ENCODE measurements at regions not wholly inside any gene's neighbourhood (a gene's known extent, or its start where the extent isn't known, plus 50 kb on each side); places are given as distances from the start of the nearest gene placed in this dataset.
"Not testable (repeated sequence)": the region's sequence is repeated elsewhere in the genome, so short reads cannot be mapped to it uniquely, and the experiment has no call there.

DNA sequence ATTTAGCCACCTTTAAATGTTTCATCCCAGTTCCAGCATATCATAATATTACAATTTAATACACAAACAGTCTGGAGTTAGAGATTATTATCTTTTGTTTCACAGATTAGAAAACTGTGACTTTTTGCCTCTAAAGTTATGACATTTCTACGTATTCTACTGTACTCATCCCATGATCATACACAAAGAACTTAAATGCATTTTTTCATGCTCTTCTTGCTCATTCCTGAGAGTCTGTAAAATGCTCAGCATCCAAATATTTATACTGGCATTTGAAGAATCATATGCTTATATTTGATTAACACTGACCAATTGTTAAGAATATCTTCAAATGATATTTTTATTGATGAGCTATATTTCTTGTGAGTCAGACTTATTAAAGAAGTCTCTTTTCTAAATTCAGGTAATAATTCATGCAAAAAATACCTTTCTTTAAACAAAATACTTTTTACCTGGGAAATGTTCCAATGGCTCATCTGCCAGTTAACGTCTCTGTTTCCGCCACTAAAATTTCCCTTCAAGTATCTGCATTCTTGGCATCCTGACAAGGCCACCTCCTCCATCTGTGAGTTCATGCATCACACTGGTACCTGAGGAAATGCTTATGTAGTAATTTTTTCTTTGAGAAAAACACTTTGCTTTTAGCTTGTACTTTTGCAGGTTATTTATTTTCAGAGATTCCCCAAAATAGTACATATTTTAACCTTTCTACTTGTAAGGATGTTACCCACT is 139.6 kb upstream of the RASA1 start:
- Histone ChIP-seq H3K36me3 (no peaks in the 10 kb centered on the region), H3K27ac (no peak overlapping the region), H3K9me3 (ENCODE audit: low read depth) (no peaks in the 10 kb centered on the region), H3K27me3 (no peaks in the 10 kb centered on the region), H3K4me1 (ENCODE audit: low read depth) (no peaks in the 10 kb centered on the region), H3K4me3 (no peak overlapping the region)
- TF ChIP-seq CTCF (IDR thresholded peaks at IDR 0.05; ENCODE audit: low read depth, low read length) = no peak
- DNase-seq (ENCODE audit: low read depth in 1 of 2, low spot score in 1 of 2) = peak in 1 of 2 donors; percentile 23

GRCh38 chr5:87129046-87129445 is 138.6 kb upstream of the RASA1 start:
- Histone ChIP-seq H3K36me3 (no peaks in the 10 kb centered on the region), H3K27me3 (no peaks in the 10 kb centered on the region), H3K4me1 (ENCODE audit: low read depth) (no peaks in the 10 kb centered on the region), H3K4me3 (no peak overlapping the region), H3K27ac (no peak overlapping the region), H3K9me3 (ENCODE audit: low read depth) (no peaks in the 10 kb centered on the region)
- no peak for TF ChIP-seq CTCF (IDR thresholded peaks at IDR 0.05; ENCODE audit: low read depth, low read length)
- DNase-seq (ENCODE audit: low read depth in 1 of 2, low spot score in 1 of 2) = no peak

GRCh38 chr5:87132696-87133095 is 135.0 kb upstream of the RASA1 start:
- no peak overlapping the region for H3K27ac ChIP-seq
- no peaks in the 10 kb centered on the region for H3K9me3 ChIP-seq (ENCODE audit: low read depth)
- H3K4me3 ChIP-seq = no peak overlapping the region
- DNase-seq (ENCODE audit: low read depth in 1 of 2, low spot score in 1 of 2) = no peak
- H3K27me3 ChIP-seq = no peaks in the 10 kb centered on the region
- no peaks in the 10 kb centered on the region for H3K4me1 ChIP-seq (ENCODE audit: low read depth)
- TF ChIP-seq CTCF (IDR thresholded peaks at IDR 0.05; ENCODE audit: low read depth, low read length) = no peak
- H3K36me3 ChIP-seq = no peaks in the 10 kb centered on the region

DNA sequence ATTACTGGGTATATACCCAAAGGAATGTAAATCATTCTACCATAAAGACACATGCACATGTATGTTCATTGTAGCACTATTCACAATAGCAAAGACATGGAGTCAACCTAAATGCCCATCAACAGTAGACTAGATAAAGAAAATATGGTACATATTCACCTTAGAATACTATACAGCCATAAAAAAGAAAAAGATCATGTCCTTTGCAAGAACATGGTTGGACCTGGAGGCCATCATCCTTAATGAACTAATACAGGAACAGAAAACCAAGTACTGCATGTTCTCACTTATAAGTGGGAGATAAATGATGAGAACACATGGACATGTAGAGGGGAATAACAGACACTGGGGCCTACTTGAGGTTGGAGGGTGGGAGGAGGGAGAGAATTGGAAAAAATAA is 133.2 kb upstream of the RASA1 start:
- not testable (repeated sequence) for DNase-seq (ENCODE audit: low read depth in 1 of 2, low spot score in 1 of 2); H3K27me3 ChIP-seq; H3K4me3 ChIP-seq; H3K36me3 ChIP-seq; H3K27ac ChIP-seq; H3K4me1 ChIP-seq (ENCODE audit: low read depth); H3K9me3 ChIP-seq (ENCODE audit: low read depth)

GRCh38 chr5:87136096-87136495 is 131.6 kb upstream of the RASA1 start:
- no peak for DNase-seq (ENCODE audit: low read depth in 1 of 2, low spot score in 1 of 2)
- H3K27me3 ChIP-seq = no peaks in the 10 kb centered on the region
- H3K4me3 ChIP-seq = no peak overlapping the region
- H3K9me3 ChIP-seq (ENCODE audit: low read depth) = no peaks in the 10 kb centered on the region
- H3K4me1 ChIP-seq (ENCODE audit: low read depth) = no peaks in the 10 kb centered on the region
- no peaks in the 10 kb centered on the region for H3K36me3 ChIP-seq
- no peak overlapping the region for H3K27ac ChIP-seq
- TF ChIP-seq CTCF (IDR thresholded peaks at IDR 0.05; ENCODE audit: low read depth, low read length) = no peak

GRCh38 chr5:87136733-87137132 is 130.9 kb upstream of the RASA1 start:
- H3K9me3 ChIP-seq (ENCODE audit: low read depth) = no peaks in the 10 kb centered on the region
- H3K27me3 ChIP-seq = no peaks in the 10 kb centered on the region
- H3K4me3 ChIP-seq = no peak overlapping the region
- TF ChIP-seq CTCF (IDR thresholded peaks at IDR 0.05; ENCODE audit: low read depth, low read length) = no peak
- H3K4me1 ChIP-seq (ENCODE audit: low read depth) = no peaks in the 10 kb centered on the region
- H3K36me3 ChIP-seq = no peaks in the 10 kb centered on the region
- DNase-seq (ENCODE audit: low read depth in 1 of 2, low spot score in 1 of 2) = no peak
- no peak overlapping the region for H3K27ac ChIP-seq

Data from cardiac muscle cell (in vitro differentiated cells and primary cell).